ENCODE measurements at regions not wholly inside any gene's neighbourhood (a gene's known extent, or its start where the extent isn't known, plus 50 kb on each side); places are given as distances from the start of the nearest gene placed in this dataset.

DNA sequence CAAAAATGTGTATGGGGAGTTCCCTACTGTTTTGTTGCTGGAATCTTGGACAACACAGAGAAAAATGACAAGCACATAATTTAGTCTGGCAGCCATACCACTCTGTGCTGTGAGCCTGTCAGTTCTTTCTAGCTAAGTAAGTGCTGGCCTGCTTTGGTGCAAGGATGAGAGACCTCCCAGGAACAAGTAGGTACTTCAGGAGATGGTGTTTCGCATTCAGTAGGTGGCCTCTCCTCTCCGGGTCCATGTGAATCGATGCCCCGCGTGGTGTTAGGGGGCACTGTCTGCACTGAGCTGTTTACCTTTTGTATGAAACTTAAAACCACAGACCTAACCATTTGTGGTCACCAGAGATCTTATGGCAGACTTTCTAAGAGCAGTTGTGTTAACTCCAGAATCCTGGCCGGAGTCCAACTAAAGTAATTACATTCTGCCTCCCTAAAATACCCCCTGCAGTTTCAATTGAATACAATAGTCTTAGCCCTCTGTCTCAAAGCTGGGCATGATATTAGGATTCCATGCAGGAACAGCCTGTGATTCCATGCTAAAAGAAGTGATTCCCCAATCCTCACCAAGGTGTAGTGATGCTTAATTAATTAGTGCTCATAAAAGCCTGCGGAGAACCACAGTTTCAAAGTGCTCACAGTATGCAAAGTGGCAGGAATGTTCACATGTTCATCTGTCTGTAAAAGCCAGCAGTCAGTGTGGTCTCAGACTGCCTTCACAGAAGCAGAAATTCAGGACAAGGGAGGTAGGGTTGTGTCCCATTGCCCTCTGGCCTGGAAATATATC, 64.2 kb downstream of the LLPH start:
- peak; percentile 29 for DNase-seq (ENCODE audit: low spot score)

DNA sequence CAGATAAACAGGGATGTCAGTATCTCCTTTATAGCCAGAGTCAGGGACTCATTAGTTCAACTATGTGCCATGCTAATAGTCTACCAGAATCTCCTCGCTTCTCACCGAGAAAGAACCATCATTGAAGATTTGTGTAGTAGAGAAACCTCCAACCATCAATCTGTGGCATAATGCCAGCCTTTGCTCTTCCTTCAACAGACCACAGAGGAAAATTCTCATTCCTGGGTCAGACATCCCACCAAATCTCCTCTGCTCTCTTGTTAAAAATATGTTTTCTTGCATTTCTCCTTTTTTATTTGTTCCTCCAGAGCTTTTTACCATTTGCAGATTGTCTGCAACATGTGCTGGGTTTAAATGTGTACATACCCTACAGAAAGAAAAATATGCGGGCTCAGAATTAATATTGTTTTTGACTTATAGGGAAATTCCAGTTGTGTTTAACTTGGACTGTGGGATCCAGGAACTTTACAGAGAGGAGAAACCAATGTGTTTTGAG, 64.9 kb downstream of the LLPH start:
- no peak for DNase-seq (ENCODE audit: low spot score)

DNA sequence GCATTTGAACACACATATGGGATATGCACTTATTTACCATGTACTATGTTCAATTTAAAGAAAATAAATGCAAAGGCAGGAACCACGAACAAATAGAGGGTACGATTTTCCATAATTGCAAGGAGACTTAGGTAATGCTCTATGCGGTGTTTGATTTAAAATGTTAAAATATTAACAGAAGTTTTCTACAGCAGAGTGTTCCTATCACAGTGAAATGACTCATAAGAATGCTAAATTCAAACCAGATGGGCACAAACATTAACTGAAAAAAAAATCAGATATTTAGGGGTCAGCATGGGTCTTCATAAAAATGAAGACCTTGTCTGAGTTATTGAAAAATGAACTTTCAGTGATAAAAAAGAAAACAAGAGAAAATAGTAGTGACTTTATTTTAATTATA, 65.4 kb downstream of the LLPH start:
- DNase-seq (ENCODE audit: low spot score) = no peak

DNA sequence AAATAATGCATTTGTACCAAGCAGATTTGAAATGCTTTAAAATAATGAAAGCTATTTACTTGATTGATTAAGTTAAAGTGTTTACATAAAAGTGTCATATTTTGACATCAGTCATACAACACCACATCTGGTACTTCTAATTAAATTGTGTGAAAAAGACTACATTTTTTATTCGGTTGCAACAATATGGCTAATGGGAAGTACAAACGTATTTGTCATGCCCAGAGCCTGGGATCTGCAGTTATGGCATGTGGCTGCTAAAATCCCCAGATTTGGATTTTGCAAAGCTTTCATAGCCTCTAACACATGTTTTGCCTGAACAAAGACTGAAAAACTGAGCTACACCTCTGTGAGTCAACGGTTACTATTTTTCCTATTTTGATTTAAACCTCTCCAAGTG, 66.6 kb downstream of the LLPH start:
- DNase-seq (ENCODE audit: low spot score) = no peak

- DNase-seq (ENCODE audit: low spot score) = no peak
Observed at GRCh38 chr12:66062290-66062625, 68.3 kb downstream of the LLPH start.

GRCh38 chr12:66061557-66062289, 68.8 kb downstream of the LLPH start:
- DNase-seq (ENCODE audit: low spot score) = no peak

DNA sequence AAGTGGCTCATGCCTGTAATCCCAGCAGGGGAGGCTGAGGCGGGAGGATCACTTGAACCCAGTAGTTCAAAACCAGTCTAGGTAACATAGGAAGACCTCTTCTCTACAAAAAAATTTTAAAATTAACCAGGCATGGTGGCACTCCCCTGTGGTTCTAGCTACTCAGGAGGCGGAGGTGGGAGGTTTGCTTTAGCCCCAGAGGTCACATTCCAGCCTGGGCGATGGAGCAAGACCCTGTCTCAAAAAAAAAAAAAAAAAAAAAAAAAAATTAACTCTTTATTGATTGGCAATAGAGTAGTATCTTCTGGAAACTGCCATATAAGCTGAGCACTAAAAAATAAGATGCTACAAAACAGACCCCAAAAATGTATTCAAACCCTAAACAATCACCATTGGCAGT, 69.5 kb downstream of the LLPH start:
- DNase-seq (ENCODE audit: low spot score) = no peak

- DNase-seq (ENCODE audit: low spot score) = no peak
Observed at GRCh38 chr12:66060163-66060907, 70.2 kb downstream of the LLPH start.

DNA sequence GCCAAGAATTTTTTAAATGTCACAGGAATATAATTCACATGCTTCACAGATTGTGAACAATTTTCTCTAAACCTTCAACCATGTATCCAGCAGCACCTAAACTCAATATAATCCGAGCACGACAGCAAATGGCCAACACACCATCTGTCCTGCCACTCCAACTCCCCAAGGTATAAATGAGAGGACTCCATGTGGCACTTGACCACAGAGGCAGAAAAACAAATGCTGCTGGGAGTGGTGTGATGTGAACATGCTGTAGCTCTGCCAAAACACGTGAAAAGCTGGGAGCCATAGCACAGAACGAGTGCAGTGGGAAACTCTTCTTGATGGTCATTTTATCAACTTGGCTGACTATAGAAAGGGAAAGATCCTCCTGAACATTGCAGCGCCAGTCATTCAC, 70.9 kb downstream of the LLPH start:
- DNase-seq (ENCODE audit: low spot score) = no peak

- DNase-seq (ENCODE audit: low spot score) = no peak
Observed at GRCh38 chr12:66058554-66058953, 72.0 kb downstream of the LLPH start.

DNA sequence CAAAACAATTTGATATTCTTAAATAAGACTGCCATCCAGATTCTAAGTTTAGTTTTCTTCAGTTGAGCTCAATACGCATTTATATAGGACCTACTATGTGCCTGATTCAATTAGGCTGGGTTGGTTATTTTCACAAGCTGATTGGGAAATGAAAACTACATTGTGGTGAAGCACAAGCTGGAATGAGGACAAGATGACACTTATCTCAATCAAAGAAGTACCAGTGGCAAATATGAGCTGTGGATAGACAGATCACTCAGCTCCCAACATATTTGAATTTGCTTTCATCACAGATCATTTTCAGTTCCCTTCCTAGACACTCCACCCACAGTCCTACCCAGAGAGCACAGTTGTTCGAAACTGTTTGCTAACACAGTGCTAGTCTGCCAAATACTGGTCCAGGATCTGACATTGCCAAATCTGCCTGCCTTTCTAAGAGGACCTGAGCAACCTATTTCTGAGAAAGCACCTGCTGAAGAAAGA, 74.7 kb downstream of the LLPH start:
- DNase-seq (ENCODE audit: low spot score) = no peak

DNA sequence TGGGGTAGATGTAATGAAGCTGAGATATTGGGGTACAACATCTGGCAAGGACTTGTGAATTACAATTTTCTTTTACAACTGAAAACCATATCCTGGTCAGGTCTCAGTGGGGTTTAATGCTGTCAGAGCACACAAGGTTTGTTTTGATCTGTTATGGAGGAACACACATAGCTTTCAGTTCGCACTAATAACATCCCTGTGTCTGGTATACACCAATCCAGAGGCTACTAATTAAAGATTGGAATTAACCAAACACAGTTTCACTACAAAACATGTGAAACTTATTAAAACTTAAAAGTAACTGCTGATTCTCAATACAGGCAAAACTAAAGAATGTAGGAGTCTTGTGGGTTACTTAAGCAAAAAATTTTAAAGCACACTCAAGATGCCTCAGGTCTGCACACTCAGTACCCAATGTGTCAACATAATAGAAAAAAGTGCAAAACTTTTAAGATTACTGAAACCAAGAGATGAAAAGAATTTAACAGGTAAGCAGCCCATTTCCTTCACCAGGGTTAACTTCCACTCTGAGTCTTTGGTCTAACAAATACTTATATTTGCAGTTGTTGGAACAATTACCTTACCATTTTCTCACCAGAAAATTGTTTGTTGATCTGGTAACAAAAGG, 77.4 kb downstream of the LLPH start:
- no peak for DNase-seq (ENCODE audit: low spot score)

DNA sequence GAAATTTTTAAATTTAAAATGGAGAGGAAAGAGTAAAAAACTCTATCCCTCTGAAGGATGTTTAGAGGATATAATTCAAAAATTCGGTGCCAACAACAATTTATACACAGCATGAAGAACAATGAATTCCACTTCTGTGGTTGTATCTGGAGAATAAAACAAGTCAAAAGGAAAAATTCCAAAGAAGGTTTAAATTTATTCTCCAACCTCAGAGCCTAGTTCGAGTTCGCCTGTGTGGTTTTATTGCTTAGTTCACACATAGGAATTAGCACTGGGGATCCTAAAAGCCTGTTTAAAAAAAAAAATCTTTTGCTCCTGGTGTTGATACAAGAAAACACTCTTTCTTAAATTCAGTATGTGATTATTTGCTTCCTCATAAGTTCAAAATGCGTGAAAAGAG, 79.2 kb downstream of the LLPH start:
- DNase-seq (ENCODE audit: low spot score) = no peak

GRCh38 chr12:66050610-66051009, 79.9 kb downstream of the LLPH start:
- DNase-seq (ENCODE audit: low spot score) = no peak

DNA sequence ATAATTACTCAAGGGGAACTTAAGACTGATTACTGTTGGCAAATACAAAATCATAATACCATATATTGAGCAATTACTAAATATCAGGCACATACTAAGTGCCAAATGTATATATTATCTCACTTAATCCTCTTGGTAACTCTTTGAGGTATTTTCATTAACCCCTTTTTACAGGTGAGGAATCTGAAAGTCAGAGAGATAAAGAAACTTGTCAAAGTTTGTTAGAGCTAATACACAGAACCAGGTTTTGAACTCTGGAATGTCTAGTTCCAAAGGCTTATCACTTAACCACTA, 80.3 kb downstream of the LLPH start:
- DNase-seq (ENCODE audit: low spot score) = no peak

DNA sequence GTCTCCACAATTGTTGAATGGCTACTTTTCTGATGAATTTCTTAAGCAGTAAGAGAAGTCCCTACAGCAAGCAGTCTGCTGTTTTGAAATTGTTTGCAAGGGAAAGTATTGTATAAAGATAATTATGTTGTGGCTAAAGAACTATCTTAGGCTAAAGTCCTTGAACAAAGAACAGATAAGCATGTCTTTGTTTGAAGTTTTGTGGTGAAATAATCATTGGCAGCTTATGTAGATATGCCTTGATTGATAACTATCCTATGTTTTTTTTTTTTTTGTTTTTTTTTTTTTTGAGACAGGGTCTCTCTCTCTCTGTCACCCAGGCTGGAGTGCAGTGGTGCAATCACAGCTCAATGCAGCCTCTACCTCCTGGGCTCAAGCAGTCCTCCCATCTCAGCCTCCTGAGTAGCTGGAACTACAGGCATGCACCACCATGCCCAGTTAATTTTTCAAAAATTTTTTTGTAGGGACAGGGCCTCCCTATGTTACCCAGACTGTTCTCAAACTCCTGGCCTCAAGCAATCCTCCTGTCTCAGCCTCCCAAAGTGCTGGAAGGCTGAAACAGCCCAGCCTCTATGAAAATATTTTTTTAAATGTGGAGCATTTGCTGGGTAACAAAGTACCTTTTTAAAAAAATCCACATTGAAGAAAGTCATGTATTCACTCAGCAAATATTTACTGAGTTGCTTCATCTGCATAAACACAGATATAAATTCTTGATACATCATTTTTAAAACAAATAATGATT, 80.8 kb downstream of the LLPH start:
- DNase-seq (ENCODE audit: low spot score) = no peak

DNA sequence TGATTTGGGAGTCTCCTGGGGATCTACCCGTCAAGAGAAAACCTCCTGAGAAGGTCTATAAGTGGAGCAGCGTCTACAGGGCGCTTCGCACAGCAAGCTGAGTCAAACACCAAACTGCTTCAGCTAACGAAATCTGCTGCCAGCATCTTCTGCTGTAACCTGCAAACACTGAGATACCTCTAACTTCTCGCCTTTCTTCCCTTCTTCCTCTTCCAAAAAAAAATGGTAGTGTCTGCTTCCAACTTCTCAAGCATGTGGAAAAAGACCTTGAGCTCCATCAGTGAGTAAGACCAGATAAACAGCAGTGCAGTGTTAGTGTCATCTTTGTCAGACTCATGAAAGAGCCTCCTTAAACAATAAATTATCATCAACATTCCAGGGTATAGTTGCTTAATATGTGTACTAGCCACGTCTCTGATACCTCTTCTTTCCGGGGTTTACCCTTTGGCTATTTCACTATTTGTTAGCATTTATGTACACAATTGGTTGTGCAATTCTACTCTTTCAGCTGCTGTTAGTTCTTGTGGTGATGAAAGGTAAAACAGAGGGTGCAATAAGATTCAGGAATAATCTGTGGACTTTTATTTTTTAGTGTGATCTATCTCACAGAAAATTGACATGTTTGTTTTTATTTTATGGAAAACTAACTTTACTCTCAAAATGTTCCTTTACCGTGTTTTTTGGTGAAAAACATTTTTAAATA, 81.6 kb downstream of the LLPH start:
- no peak for DNase-seq (ENCODE audit: low spot score)

DNA sequence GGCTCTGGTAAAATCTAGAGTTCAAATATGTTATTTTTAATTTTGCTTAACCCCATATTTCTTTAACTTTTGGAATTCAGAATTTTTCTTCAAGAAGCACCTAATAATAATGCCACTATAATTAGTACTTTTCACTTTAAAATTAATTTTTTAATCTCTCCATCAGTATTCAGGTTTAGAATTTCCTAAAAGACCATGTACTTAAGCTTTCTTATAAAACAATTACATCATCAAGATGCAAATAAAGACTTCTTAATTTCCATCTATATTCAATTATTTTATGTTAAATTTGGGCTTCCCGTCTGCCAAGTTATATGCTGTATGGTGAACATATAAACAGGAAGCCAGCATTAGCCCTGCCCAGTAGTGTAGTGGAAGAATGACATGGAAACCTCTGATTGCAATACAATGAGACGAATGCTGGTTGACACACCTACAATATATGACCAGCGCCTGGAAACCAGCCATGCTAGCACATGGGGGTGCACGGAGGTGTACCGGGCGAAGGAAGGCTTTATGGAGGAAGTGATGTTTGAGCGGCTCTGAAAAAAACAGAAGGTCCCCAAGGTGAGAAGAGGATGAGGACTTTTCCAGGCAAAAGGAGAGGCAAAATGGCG, 82.2 kb downstream of the LLPH start:
- no peak for DNase-seq (ENCODE audit: low spot score)

- DNase-seq (ENCODE audit: low spot score) = no peak
Observed at GRCh38 chr12:66047411-66048021, 83.0 kb downstream of the LLPH start.

DNA sequence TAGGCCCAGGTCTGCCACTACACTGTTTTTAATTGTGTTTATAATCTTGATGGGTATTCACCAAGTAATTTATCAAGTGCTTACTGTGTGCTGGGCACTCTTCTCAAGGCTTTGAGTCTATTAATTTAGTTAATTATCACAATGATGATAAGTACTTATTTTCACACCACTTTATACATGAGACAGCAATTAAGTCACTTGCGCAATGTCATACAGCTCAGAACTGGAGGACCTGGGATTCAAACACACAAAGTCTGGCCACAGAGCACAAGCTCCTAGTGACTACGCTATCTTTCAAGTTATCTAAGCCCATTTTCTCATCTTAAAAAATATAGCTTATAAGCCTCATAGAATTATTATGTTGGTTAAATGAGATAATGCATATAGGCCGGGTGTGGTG, 85.0 kb downstream of the LLPH start:
- no peak for DNase-seq (ENCODE audit: low spot score)

Measured in D341Med (cell line).